ENCODE measurements at regions not wholly inside any gene's neighbourhood (a gene's known extent, or its start where the extent isn't known, plus 50 kb on each side); places are given as distances from the start of the nearest gene placed in this dataset.

GRCh38 chrX:121310820-121311219, 263.4 kb downstream of the GLUD2 start:
- no peak overlapping the region for H3K4me3 ChIP-seq
- no peak for TF ChIP-seq CTCF (IDR thresholded peaks at IDR 0.05)
- no peak overlapping the region for H3K27ac ChIP-seq
- no peak for DNase-seq (ENCODE audit: low spot score)

GRCh38 chrX:121320441-121320840, 273.0 kb downstream of the GLUD2 start:
- Histone ChIP-seq H3K27ac (no peak overlapping the region), H3K4me3 (no peak overlapping the region)
- DNase-seq (ENCODE audit: low spot score), result no peak
- no peak for TF ChIP-seq CTCF (IDR thresholded peaks at IDR 0.05)

DNA sequence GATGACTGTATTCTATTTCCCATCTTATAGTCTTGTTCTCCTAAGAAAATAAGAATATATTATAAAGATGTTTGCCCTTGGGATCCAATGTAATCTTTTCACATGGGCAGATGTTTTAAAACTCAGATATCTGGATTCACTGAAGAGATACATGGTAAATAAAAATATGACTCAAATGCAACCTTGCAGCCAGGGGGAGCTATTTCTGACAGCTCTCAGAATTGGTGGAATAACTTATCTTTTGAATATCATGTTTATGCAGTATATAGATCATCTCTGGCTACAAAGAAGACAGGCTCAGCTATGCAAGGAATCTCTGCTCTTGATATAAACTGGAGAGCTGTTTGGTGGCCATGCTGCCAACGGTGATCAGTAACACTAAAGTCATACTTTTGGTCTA, 274.7 kb downstream of the GLUD2 start:
- no peak overlapping the region for H3K27ac ChIP-seq
- no peak for DNase-seq (ENCODE audit: low spot score)
- no peak for TF ChIP-seq CTCF (IDR thresholded peaks at IDR 0.05)

GRCh38 chrX:121323337-121323736, 275.9 kb downstream of the GLUD2 start:
- TF ChIP-seq CTCF (IDR thresholded peaks at IDR 0.05), result no peak
- H3K4me3 ChIP-seq, result no peak overlapping the region
- no peak for DNase-seq (ENCODE audit: low spot score)
- no peak overlapping the region for H3K27ac ChIP-seq

More for the DNA sequence above, 274.7 kb downstream of the GLUD2 start:
- H3K4me3 ChIP-seq, result no peak overlapping the region

- no peak overlapping the region for H3K4me3 ChIP-seq
- no peak for DNase-seq (ENCODE audit: low spot score)
Measured at GRCh38 chrX:121333942-121334341, 286.5 kb downstream of the GLUD2 start.

GRCh38 chrX:121336831-121337421, 289.5 kb downstream of the GLUD2 start:
- no peak for TF ChIP-seq CTCF (IDR thresholded peaks at IDR 0.05)
- DNase-seq (ENCODE audit: low spot score), result no peak
- Histone ChIP-seq H3K27ac (no peak overlapping the region), H3K4me3 (no peak overlapping the region)

More at GRCh38 chrX:121333942-121334341, 286.5 kb downstream of the GLUD2 start:
- no peak overlapping the region for H3K27ac ChIP-seq
- TF ChIP-seq CTCF (IDR thresholded peaks at IDR 0.05), result no peak

DNA sequence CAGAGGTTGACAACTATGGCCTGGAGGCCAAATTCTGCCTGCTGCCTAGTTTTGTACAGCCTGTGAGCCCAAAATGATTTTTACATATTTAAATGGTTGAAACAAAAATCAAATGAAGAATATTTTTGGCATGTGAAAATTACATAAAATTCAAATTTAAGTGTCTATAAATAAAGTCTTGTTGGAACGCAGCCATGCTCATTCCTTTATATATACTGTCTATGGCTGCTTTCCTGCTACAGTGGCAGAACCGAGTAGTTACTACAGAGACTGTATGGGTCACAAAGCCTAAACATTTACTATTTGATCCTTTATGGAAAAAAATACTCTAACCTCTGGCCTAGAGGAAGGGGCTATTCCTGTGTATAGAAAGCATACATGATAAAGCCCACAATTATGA, 290.4 kb downstream of the GLUD2 start:
- H3K4me3 ChIP-seq, result no peak overlapping the region
- DNase-seq (ENCODE audit: low spot score), result no peak
- no peak overlapping the region for H3K27ac ChIP-seq
- no peak for TF ChIP-seq CTCF (IDR thresholded peaks at IDR 0.05)

All from coronary artery (tissue), 2 donors.